H1 (cell line): ENCODE measurements at regions not wholly inside any gene's neighbourhood (a gene's known extent, or its start where the extent isn't known, plus 50 kb on each side); places are given as distances from the start of the nearest gene placed in this dataset.

Experiments
- CTCF ChIA-PET: fragments of 300-600 bp; sonication (Branson Sonifier 250); formaldehyde crosslinking; loops from one replicate; lab custom pipeline; 2021; ENCODE audit not compliant: partially characterized antibody; lab: Charles Lee
- POLR2A ChIA-PET: fragments of 300-600 bp; sonication (Branson Sonifier 250); formaldehyde crosslinking; loops from one replicate; lab custom pipeline; 2021; ENCODE audit warnings: inconsistent platforms; ENCODE audit not compliant: partially characterized antibody; lab: Charles Lee
- DNase-seq, 2 experiments: peaks; one replicate each; pipeline versions ENCODE4 v3.0.0 to v3.0.0-alpha.2; 2010 to 2022; ENCODE audit warnings: low spot score in 2 of 2, low read depth in 1 of 2, mixed read lengths in 1 of 2
- FAIRE-seq: peaks from 2 replicates; lab custom pipeline; 2011; peaks lifted over from hg19 to GRCh38; lab: Jason Lieb, UNC
- H2AFZ ChIP-seq: 2 replicates; pipeline ENCODE4 v1.8.1; 2012; ENCODE audit warnings: low read length, inconsistent platforms
- H2AK5ac ChIP-seq: 2 replicates; pipeline ENCODE4 v1.6.1; 2013; ENCODE audit warnings: low read depth, low read length
- H2BK120ac ChIP-seq: replicated peaks from 2 replicates; pipeline ENCODE3; 2013; ENCODE audit warnings: low read depth, low read length, inconsistent platforms
- H2BK12ac ChIP-seq: 2 replicates; pipeline ENCODE4 v1.6.1; 2013; ENCODE audit warnings: low read depth, low read length
- H2BK15ac ChIP-seq: 2 replicates; pipeline ENCODE4 v1.6.1; 2013; ENCODE audit warnings: low read length
- H2BK20ac ChIP-seq: 2 replicates; pipeline ENCODE4 v1.6.1; 2013; ENCODE audit warnings: low read length
- H2BK5ac ChIP-seq: 2 replicates; pipeline ENCODE4 v1.6.1; 2013; ENCODE audit warnings: low read depth, low read length
- H3K14ac ChIP-seq: 2 replicates; pipeline ENCODE4 v1.6.1; 2013; ENCODE audit warnings: inconsistent platforms; ENCODE audit not compliant: insufficient read length
- H3K18ac ChIP-seq: 2 replicates; pipeline ENCODE4 v1.6.1; 2013; ENCODE audit warnings: low read length; ENCODE audit errors: extremely low read depth
- H3K23ac ChIP-seq: 2 replicates; pipeline ENCODE4 v1.6.1; 2013; ENCODE audit warnings: inconsistent platforms; ENCODE audit not compliant: insufficient read length
- H3K23me2 ChIP-seq: 2 replicates; pipeline ENCODE4 v1.6.1; 2013; ENCODE audit warnings: low read depth, low read length
- H3K27ac ChIP-seq: 2 replicates; pipeline ENCODE4 v1.6.1; 2011; ENCODE audit warnings: low read depth, low read length, inconsistent platforms
- H3K27me3 ChIP-seq, 4 experiments: replicated peaks in 1 of 4; 1 replicate in 1 of 4; 2 replicates in 3 of 4; pipeline versions ENCODE4 v1.6.1 to v1.8.1; 2011 to 2013; ENCODE audit warnings: low read length in 3 of 4, mild to moderate bottlenecking in 3 of 4, inconsistent platforms in 2 of 4, mixed read lengths in 2 of 4, moderate library complexity in 1 of 4; ENCODE audit not compliant: control insufficient read depth in 3 of 4, insufficient read depth in 3 of 4; ENCODE audit errors: extremely low read depth in 1 of 4
- H3K36me3 ChIP-seq, 4 experiments: 2 replicates each; pipeline versions ENCODE4 v1.6.1 to v1.8.1; 2011 to 2013; ENCODE audit warnings: mild to moderate bottlenecking in 4 of 4, low read length in 3 of 4, moderate library complexity in 2 of 4, control low read depth in 1 of 4, inconsistent platforms in 1 of 4; ENCODE audit not compliant: insufficient read depth in 4 of 4, control insufficient read depth in 2 of 4
- H3K4ac ChIP-seq: replicated peaks from 2 replicates; pipeline ENCODE3; 2013; ENCODE audit warnings: low read length, low read depth, mixed read lengths, inconsistent platforms; ENCODE audit not compliant: insufficient read length
- H3K4me1 ChIP-seq, 4 experiments: replicated peaks in 1 of 4; 1 replicate in 1 of 4; 2 replicates in 3 of 4; pipeline versions ENCODE4 v1.6.1 to v1.8.1; 2011 to 2013; ENCODE audit warnings: low read length in 3 of 4, inconsistent platforms in 2 of 4, mixed read lengths in 1 of 4; ENCODE audit not compliant: insufficient read depth in 4 of 4, control insufficient read depth in 3 of 4
- H3K4me2 ChIP-seq, 2 experiments: 2 replicates each; pipeline versions ENCODE4 v1.6.1 to v1.8.1; 2011 to 2013; ENCODE audit warnings: low read depth in 2 of 2, low read length in 2 of 2, control low read depth in 1 of 2, inconsistent platforms in 1 of 2, mild to moderate bottlenecking in 1 of 2; ENCODE audit not compliant: insufficient read depth in 1 of 2
- H3K4me3 ChIP-seq, 4 experiments: fragments of 200-600, 300-600 bp in 1 of 4; sonication (generic), shearing (Covaris generic), sonication (Bioruptor Twin) in 1 of 4; 2 replicates each; pipeline versions ENCODE4 v1.5.1 to v1.8.1; 2011 to 2016; ENCODE audit warnings: low read length in 4 of 4, low read depth in 3 of 4, control low read depth in 2 of 4, inconsistent platforms in 2 of 4, mild to moderate bottlenecking in 2 of 4, mixed read lengths in 1 of 4, moderate library complexity in 1 of 4; ENCODE audit not compliant: insufficient read depth in 2 of 4; ENCODE audit errors: extremely low read depth in 1 of 4
- H3K56ac ChIP-seq: replicated peaks from 2 replicates; pipeline ENCODE3; 2013; ENCODE audit warnings: low read depth, mild to moderate bottlenecking, mixed read lengths, low read length, inconsistent platforms; ENCODE audit not compliant: insufficient read length
- H3K79me1 ChIP-seq: 2 replicates; pipeline ENCODE4 v1.6.1; 2013; ENCODE audit warnings: low read depth, low read length, control low read depth
- H3K79me2 ChIP-seq, 2 experiments: 2 replicates each; pipeline versions ENCODE4 v1.6.1 to v1.8.1; 2012 to 2013; ENCODE audit warnings: low read length in 2 of 2, mild to moderate bottlenecking in 2 of 2, inconsistent platforms in 1 of 2; ENCODE audit not compliant: insufficient read depth in 2 of 2, control insufficient read depth in 1 of 2
- H3K9ac ChIP-seq, 4 experiments: replicated peaks in 1 of 4; 1 replicate in 1 of 4; 2 replicates in 3 of 4; pipeline versions ENCODE4 v1.6.1 to v1.8.1; 2011 to 2013; ENCODE audit warnings: low read depth in 3 of 4, low read length in 3 of 4, control low read depth in 2 of 4, mild to moderate bottlenecking in 2 of 4, moderate library complexity in 2 of 4, inconsistent platforms in 1 of 4; ENCODE audit errors: extremely low read depth in 1 of 4
- H3K9me3 ChIP-seq, 2 experiments: 2 replicates each; pipeline versions ENCODE4 v1.6.1 to v1.8.1; 2012 to 2013; ENCODE audit warnings: mild to moderate bottlenecking in 2 of 2, moderate library complexity in 2 of 2, control low read depth in 1 of 2, inconsistent platforms in 1 of 2, low read depth in 1 of 2, low read length in 1 of 2, mixed read lengths in 1 of 2; ENCODE audit not compliant: insufficient read depth in 2 of 2
- H4K20me1 ChIP-seq, 2 experiments: replicated peaks in 1 of 2; 2 replicates each; pipeline versions ENCODE3 to v1.8.1; 2011 to 2013; ENCODE audit warnings: inconsistent platforms in 2 of 2, low read length in 2 of 2, mild to moderate bottlenecking in 1 of 2; ENCODE audit not compliant: insufficient read depth in 2 of 2, control insufficient read depth in 1 of 2
- H4K5ac ChIP-seq: 2 replicates; pipeline ENCODE4 v1.6.1; 2013; ENCODE audit warnings: low read length, low read depth, mixed read lengths, inconsistent platforms; ENCODE audit not compliant: insufficient read length
- H4K8ac ChIP-seq: 2 replicates; pipeline ENCODE4 v1.8.0; 2013; ENCODE audit warnings: mild to moderate bottlenecking, moderate library complexity, low read length, inconsistent platforms; ENCODE audit not compliant: insufficient read depth; ENCODE audit errors: extremely low read depth
- H4K91ac ChIP-seq: replicated peaks from 2 replicates; pipeline ENCODE3; 2013; ENCODE audit warnings: low read length, mixed read lengths, inconsistent platforms; ENCODE audit not compliant: insufficient read length
- ATF2 ChIP-seq: IDR thresholded peaks from 2 replicates; pipeline ENCODE4 v1.6.1; 2012; ENCODE audit warnings: low read length, inconsistent platforms
- E2F6 ChIP-seq: IDR thresholded peaks from 2 replicates; pipeline ENCODE4 v1.6.1; 2012; ENCODE audit warnings: inconsistent platforms
- JUND ChIP-seq: IDR thresholded peaks from 2 replicates; pipeline ENCODE4 v1.6.1; 2011; ENCODE audit warnings: mild to moderate bottlenecking, improper control_type of control experiment, low read length
- RAD21 ChIP-seq, 2 experiments: IDR thresholded peaks in 1 of 2; conservative IDR thresholded peaks in 1 of 2; 2 replicates each; pipeline ENCODE4 v1.6.1; 2011; ENCODE audit warnings: low read depth in 2 of 2, low read length in 2 of 2, improper control_type of control experiment in 1 of 2, inconsistent platforms in 1 of 2, mild to moderate bottlenecking in 1 of 2, moderate library complexity in 1 of 2
- SP2 ChIP-seq: IDR thresholded peaks from 2 replicates; pipeline ENCODE4 v1.6.1; 2012; ENCODE audit warnings: mild to moderate bottlenecking, low read length, inconsistent platforms
- WGBS, 2 experiments: shearing (Covaris generic) in 1 of 2; methylation state at CpG; one replicate each; pipeline versions ENCODE4 v1.1.6 to v1.1.7; 2013 to 2015; ENCODE audit warnings: low lambda C conversion rate in 2 of 2, mixed read lengths in 2 of 2, inconsistent platforms in 1 of 2, low coverage in 1 of 2, missing lambda C conversion rate in 1 of 2; ENCODE audit not compliant: insufficient replicate concordance in 2 of 2, insufficient coverage in 1 of 2, insufficient read length in 1 of 2; ENCODE audit errors: extremely low coverage in 1 of 2, missing lambda C conversion rate in 1 of 2; 5-methylcytosine and 5-hydroxymethylcytosine counted together
- TF ChIP-seq, protein P1 (sequence below), 3 experiments: IDR thresholded peaks; 1 replicate in 2 of 3; 2 replicates in 1 of 3; pipeline versions ENCODE4 v1.5.1 to v1.6.1; 2011; ENCODE audit warnings: low read length in 3 of 3, mild to moderate bottlenecking in 3 of 3, inconsistent platforms in 2 of 3, low read depth in 1 of 3, moderate library complexity in 1 of 3; ENCODE audit not compliant: insufficient read depth in 1 of 3; ENCODE audit errors: control extremely low read depth in 1 of 3

GRCh38 chr2:181738074-181738473 is 57.8 kb upstream of the NEUROD1 start:
- Histone ChIP-seq H3K27me3 (no peaks in the 10 kb centered on the region), H2AFZ (no peak overlapping the region), H2BK20ac (no peak overlapping the region), H2BK12ac (no peak overlapping the region), H4K91ac (no peak overlapping the region), H3K36me3 (no peaks in the 10 kb centered on the region), H3K18ac (no peak overlapping the region), H3K79me1 (no peaks in the 10 kb centered on the region), H3K14ac (no peak overlapping the region), H3K4me2 (no peak overlapping the region), H2BK5ac (no peak overlapping the region), H3K23me2 (no peaks in the 10 kb centered on the region), H4K20me1 (no peaks in the 10 kb centered on the region), H2AK5ac (no peak overlapping the region), H3K9ac (no peak overlapping the region), H2BK120ac (no peak overlapping the region), H3K56ac (no peak overlapping the region), H3K79me2 (no peaks in the 10 kb centered on the region), H3K9me3 (no peaks in the 10 kb centered on the region), H2BK15ac (no peak overlapping the region), H3K4ac (no peak overlapping the region), H3K4me1 (no peaks in the 10 kb centered on the region), H3K27ac (no peak overlapping the region), H4K8ac (no peak overlapping the region), H3K23ac (no peak overlapping the region), H3K4me3 (no peak overlapping the region), H4K5ac (no peak overlapping the region)
- WGBS, 2 experiments, result 57% methylated on average over 2 of the region's 2 CpGs; no CpG with 5 or more reads in 1 of the 2 experiments
- ChIA-PET POLR2A (interaction anchor here (0.6 kb wide), 1 partner anchor 671 kb away, joined by 4 read pairs; no protein-coding TSS in a partner anchor), CTCF (interaction anchor here (0.6 to 6.1 kb wide), 14 partner anchors 21 to 934 kb away, joined by 3 to 101 read pairs (median 4); no protein-coding TSS in a partner anchor)
- FAIRE-seq, result no peak
- no peak for DNase-seq
- TF ChIP-seq ATF2, result no peak
- no peak for TF ChIP-seq JUND
- TF ChIP-seq SP2, result no peak
- TF ChIP-seq RAD21 (IDR thresholded peaks at IDR 0.05 in 1 of 2, conservative IDR thresholded peaks at IDR 0.05 in 1 of 2; ENCODE audit: low read depth in 2 of 2, low read length in 2 of 2), result peak; percentile 72 to 77
- TF ChIP-seq, protein P1, sequence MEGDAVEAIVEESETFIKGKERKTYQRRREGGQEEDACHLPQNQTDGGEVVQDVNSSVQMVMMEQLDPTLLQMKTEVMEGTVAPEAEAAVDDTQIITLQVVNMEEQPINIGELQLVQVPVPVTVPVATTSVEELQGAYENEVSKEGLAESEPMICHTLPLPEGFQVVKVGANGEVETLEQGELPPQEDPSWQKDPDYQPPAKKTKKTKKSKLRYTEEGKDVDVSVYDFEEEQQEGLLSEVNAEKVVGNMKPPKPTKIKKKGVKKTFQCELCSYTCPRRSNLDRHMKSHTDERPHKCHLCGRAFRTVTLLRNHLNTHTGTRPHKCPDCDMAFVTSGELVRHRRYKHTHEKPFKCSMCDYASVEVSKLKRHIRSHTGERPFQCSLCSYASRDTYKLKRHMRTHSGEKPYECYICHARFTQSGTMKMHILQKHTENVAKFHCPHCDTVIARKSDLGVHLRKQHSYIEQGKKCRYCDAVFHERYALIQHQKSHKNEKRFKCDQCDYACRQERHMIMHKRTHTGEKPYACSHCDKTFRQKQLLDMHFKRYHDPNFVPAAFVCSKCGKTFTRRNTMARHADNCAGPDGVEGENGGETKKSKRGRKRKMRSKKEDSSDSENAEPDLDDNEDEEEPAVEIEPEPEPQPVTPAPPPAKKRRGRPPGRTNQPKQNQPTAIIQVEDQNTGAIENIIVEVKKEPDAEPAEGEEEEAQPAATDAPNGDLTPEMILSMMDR (IDR thresholded peaks at IDR 0.05; ENCODE audit: control extremely low read depth in 1 of 3, insufficient read depth in 1 of 3, low read depth in 1 of 3, low read length in 3 of 3), result peak in 2 of 3 experiments; percentile 37 to 52; a peak in 3 of 4 replicates
- TF ChIP-seq E2F6, result no peak
